Transverse colon (tissue), 4 donors: ENCODE measurements at regions not wholly inside any gene's neighbourhood (a gene's known extent, or its start where the extent isn't known, plus 50 kb on each side); places are given as distances from the start of the nearest gene placed in this dataset.

Source experiments
- DNase-seq: peaks from one replicate; pipeline ENCODE4 v3.0.0-alpha.2; 2019
- H3K27ac ChIP-seq, 4 donors: fragments of 200-600 bp; sonication (generic); 2 replicates each; pipeline ENCODE4 v1.5.1; 2016 to 2018; ENCODE audit warnings: inconsistent platforms in 4 of 4
- H3K27me3 ChIP-seq: fragments of 200-600 bp; sonication (generic); 2 replicates; pipeline ENCODE4 v1.5.1; 2017; ENCODE audit warnings: inconsistent platforms
- H3K36me3 ChIP-seq, 4 donors: fragments of 200-600 bp; sonication (generic); 2 replicates each; pipeline ENCODE4 v1.5.1; 2017 to 2019; ENCODE audit warnings: inconsistent platforms in 4 of 4
- H3K4me1 ChIP-seq, 4 donors: fragments of 200-600 bp; sonication (generic); 2 replicates each; pipeline ENCODE4 v1.5.1; 2017 to 2020; ENCODE audit warnings: inconsistent platforms in 4 of 4
- H3K4me3 ChIP-seq, 4 donors: fragments of 200-600 bp; sonication (generic); 1 replicate in 1 of 4; 2 replicates in 3 of 4; pipeline versions ENCODE4 v1.5.1 to v1.6.1; 2017 to 2019; ENCODE audit warnings: inconsistent platforms in 4 of 4
- H3K9me3 ChIP-seq, 2 donors: fragments of 200-600 bp; sonication (generic); 2 replicates each; pipeline ENCODE4 v1.5.1; 2017 to 2019; ENCODE audit warnings: inconsistent platforms in 2 of 2
- EP300 ChIP-seq: sonication (generic); formaldehyde crosslinking; IDR thresholded peaks from one replicate; pipeline ENCODE4 v1.6.1; 2017; ENCODE audit warnings: antibody characterized with exemption, low read depth
- POLR2A ChIP-seq: fragments of 450-650 bp; IDR thresholded peaks from one replicate; pipeline ENCODE4 v1.6.1; 2016; ENCODE audit warnings: antibody characterized with exemption, mild to moderate bottlenecking, moderate library complexity
- POLR2AphosphoS5 ChIP-seq, 3 donors: sonication (generic); formaldehyde crosslinking; IDR thresholded peaks; one replicate each; pipeline ENCODE4 v1.6.1; 2016; ENCODE audit warnings: antibody characterized with exemption in 3 of 3
- WGBS, 2 donors: methylation state at CpG; one replicate each; pipeline ENCODE4 v1.1.5; 2018; ENCODE audit warnings: low coverage in 1 of 2; 5-methylcytosine and 5-hydroxymethylcytosine counted together
- in situ Hi-C, 4 donors: fragments of 200-750 bp; cut with MboI; loops; one replicate each; pipeline versions ENCODE4 v1.15.0 to v1.15.1; 2017; ENCODE audit warnings: low sequenced_read_pairs in 3 of 4, low pct_ligation_motif_present in 1 of 4, low pct_unique_long_range_greater_than_20kb in 1 of 4
- intact Hi-C: fragments of 100-400 bp; cut with DNase I; formaldehyde crosslinking; loops from one replicate; pipeline ENCODE4 v1.15.1; 2023; ENCODE audit warnings: low total_unique reads
- TF ChIP-seq, protein P1 (sequence below), 5 experiments: fragments of 200-600 bp in 3 of 5; fragments of 450-650 bp in 2 of 5; sonication (generic) in 3 of 5; IDR thresholded peaks; 1 replicate in 2 of 5; 2 replicates in 3 of 5; pipeline ENCODE4 v1.5.1; 2016 to 2017; ENCODE audit warnings: antibody characterized with exemption in 5 of 5, inconsistent platforms in 3 of 5, mild to moderate bottlenecking in 2 of 5, moderate library complexity in 1 of 5

DNA sequence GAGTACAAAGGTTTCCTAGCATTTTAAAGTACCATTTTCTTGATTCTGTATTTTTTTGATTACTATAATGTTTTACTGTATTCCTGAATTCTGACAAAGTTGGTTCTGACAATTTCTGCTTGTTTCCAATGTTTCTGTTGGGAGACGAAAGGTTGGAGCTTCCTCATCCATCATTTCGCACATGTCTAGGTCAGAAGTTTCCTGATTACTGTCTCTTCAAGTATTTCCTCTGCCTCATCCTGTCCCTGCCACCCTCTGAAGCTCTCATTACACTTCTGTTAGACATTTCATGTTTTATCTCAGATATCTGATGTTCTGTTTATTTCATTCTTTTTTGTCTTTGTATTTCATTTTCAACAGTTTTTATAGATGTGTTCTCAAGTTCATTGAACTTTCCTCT, 895.8 kb downstream of the TSN start:
- Histone ChIP-seq H3K9me3 (no peaks in the 10 kb centered on the region), H3K4me3 (no peak overlapping the region), H3K27ac (no peak overlapping the region), H3K36me3 (no peaks in the 10 kb centered on the region), H3K27me3 (no peaks in the 10 kb centered on the region), H3K4me1 (no peaks in the 10 kb centered on the region)
- TF ChIP-seq EP300, result no peak
- no peak for TF ChIP-seq POLR2AphosphoS5 (IDR thresholded peaks at IDR 0.05)
- TF ChIP-seq, protein P1, sequence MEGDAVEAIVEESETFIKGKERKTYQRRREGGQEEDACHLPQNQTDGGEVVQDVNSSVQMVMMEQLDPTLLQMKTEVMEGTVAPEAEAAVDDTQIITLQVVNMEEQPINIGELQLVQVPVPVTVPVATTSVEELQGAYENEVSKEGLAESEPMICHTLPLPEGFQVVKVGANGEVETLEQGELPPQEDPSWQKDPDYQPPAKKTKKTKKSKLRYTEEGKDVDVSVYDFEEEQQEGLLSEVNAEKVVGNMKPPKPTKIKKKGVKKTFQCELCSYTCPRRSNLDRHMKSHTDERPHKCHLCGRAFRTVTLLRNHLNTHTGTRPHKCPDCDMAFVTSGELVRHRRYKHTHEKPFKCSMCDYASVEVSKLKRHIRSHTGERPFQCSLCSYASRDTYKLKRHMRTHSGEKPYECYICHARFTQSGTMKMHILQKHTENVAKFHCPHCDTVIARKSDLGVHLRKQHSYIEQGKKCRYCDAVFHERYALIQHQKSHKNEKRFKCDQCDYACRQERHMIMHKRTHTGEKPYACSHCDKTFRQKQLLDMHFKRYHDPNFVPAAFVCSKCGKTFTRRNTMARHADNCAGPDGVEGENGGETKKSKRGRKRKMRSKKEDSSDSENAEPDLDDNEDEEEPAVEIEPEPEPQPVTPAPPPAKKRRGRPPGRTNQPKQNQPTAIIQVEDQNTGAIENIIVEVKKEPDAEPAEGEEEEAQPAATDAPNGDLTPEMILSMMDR (IDR thresholded peaks at IDR 0.05), result no peak
- no peak for TF ChIP-seq POLR2A
- in situ Hi-C loops, result no loop called here
- intact Hi-C loops, result no loop called here
- DNase-seq, result no peak
- 69 to 86% methylated on average over 2 of the region's 2 CpGs for WGBS, 2 donors

DNA sequence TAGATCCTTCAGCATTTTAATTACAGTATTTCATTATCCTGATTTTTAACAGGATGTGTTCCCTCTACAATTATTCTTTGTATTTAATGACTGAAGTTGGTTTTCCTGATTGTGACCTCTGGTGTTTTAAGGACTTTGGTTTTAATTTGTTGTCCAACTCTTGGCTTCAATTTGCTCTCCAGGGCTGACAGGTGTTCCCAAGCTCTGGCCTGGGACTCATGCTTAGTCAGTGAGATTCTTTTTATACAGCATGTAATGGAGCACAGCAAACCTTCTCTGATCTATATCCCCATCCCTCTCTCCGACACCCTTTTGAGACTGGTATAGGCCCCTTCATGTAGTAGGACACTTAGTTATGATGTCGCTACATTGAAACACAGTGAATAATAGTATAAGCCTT, 896.3 kb downstream of the TSN start:
- Histone ChIP-seq H3K9me3 (no peaks in the 10 kb centered on the region), H3K4me1 (no peaks in the 10 kb centered on the region), H3K27me3 (no peaks in the 10 kb centered on the region), H3K4me3 (no peak overlapping the region), H3K27ac (no peak overlapping the region), H3K36me3 (no peaks in the 10 kb centered on the region)
- intact Hi-C loops, result no loop called here
- no peak for DNase-seq
- in situ Hi-C loops, result no loop called here
- WGBS, 2 donors, result 90 to 100% methylated on average over 1 to 2 of the region's 2 CpGs
- no peak for TF ChIP-seq EP300
- TF ChIP-seq, protein P1 (IDR thresholded peaks at IDR 0.05), result no peak
- TF ChIP-seq POLR2A, result no peak
- no peak for TF ChIP-seq POLR2AphosphoS5 (IDR thresholded peaks at IDR 0.05)

DNA sequence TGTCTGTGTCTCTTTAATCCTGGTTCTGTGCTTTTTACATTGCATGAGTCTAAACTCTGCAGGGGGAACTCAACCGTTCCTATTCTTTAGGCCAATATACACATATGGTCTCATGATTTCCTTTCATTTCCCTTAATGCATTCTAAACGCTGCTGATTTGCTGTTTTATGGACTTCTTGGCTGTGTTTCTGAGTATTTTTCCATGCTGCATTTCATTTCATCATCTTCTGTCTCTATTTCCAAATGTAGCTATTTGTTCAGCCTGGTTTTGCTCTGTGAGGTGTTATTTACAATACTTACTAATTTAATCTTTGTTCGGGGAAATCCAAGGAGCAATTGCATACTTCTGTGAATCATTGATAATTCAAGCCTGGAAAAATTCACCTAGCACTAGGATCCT, 897.2 kb downstream of the TSN start:
- Histone ChIP-seq H3K4me1 (no peaks in the 10 kb centered on the region), H3K27me3 (no peaks in the 10 kb centered on the region), H3K36me3 (no peaks in the 10 kb centered on the region), H3K9me3 (no peaks in the 10 kb centered on the region), H3K27ac (no peak overlapping the region), H3K4me3 (no peak overlapping the region)
- 47 to 48% methylated on average over 3 of the region's 3 CpGs for whole genome bisulfite sequencing, 2 donors
- no peak for DNase-seq
- in situ Hi-C loops (no loop called here), intact Hi-C loops (no loop called here)
- TF ChIP-seq EP300 (no peak), POLR2AphosphoS5 (IDR thresholded peaks at IDR 0.05) (no peak), POLR2A (no peak)

DNA sequence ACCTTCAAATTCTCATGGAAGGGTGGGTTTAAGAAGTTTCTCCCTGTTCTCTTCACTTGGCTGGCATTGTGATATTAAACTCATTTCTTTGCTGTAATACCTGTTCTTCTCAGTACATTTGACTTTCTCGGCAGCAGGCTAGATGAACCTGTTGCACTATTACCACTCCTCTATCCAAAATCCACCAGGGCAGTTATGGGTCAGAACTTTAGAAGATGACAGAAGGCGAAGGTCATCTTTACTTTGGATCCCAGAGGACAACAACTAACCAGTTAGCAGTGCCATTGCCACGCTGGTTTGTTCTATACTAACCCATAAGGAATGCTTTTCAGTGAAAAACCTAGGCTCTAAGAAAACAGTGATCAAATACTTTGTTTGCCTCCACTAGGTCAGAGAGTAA, 901.0 kb downstream of the TSN start:
- peaks cover 14% of the 10 kb centered on the region for H3K27me3 ChIP-seq
- no peak overlapping the region for H3K27ac ChIP-seq
- no peaks in the 10 kb centered on the region for H3K4me1 ChIP-seq
- intact Hi-C loops (no loop called here), in situ Hi-C loops (no loop called here)
- H3K36me3 ChIP-seq, result no peaks in the 10 kb centered on the region
- DNase-seq, result no peak
- no peaks in the 10 kb centered on the region for H3K9me3 ChIP-seq
- no peak for TF ChIP-seq POLR2A
- TF ChIP-seq, protein P1 (IDR thresholded peaks at IDR 0.05), result no peak
- WGBS, 2 donors, result 85 to 92% methylated on average over 2 to 3 of the region's 3 CpGs
- no peak overlapping the region for H3K4me3 ChIP-seq
